GM19023 (cell line): ENCODE measurements at regions not wholly inside any gene's neighbourhood (a gene's known extent, or its start where the extent isn't known, plus 50 kb on each side); places are given as distances from the start of the nearest gene placed in this dataset.

Source experiments
- ATAC-seq: cut with Tn5 transposase; IDR thresholded peaks from one replicate; pipeline ENCODE4 v1.9.1; 2021; ENCODE audit warnings: mild to moderate bottlenecking, moderate library complexity; ENCODE audit not compliant: unreplicated experiment

DNA sequence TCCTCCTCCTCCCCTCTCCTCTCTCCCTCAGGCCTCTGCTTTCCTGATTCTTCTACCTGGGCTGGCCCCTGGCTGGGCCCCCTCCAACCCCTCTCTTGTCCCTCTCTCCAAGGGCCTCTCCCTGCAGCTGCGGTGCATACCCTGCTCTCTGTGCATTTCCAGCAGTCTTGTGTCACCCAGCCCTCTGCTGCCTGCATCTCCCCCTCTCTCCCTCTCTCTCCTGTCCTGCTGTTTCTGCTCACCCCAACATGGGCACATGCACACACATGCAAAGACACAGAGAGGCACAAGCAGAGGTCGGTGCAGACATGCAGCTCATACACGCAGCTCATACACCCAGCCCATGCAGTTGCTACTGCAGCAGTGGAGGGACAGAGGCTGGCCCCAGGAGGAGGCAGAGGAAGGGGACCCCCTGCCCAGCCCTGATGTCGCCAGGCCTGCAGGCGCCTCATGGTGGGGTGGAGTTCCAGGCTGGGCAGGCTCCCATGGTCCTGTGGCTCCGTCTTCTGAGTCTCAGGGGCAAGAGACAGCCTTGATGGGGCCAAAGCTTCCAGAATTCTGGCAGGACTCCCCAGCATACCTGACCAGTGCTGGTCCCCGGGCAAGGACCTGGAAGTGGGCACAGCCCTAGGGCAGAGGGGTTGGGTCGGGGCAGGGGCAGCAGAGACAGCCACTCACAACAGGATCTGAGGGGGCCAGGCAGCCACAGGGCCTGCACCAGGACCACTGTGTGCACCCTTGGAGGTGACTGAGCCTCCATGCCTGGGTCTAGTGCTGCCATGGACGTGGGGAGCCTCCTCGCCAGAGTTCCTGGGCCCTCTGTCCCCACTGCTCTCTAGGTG lies 216.9 kb downstream of the C9orf50 start:
- ATAC-seq = no peak

DNA sequence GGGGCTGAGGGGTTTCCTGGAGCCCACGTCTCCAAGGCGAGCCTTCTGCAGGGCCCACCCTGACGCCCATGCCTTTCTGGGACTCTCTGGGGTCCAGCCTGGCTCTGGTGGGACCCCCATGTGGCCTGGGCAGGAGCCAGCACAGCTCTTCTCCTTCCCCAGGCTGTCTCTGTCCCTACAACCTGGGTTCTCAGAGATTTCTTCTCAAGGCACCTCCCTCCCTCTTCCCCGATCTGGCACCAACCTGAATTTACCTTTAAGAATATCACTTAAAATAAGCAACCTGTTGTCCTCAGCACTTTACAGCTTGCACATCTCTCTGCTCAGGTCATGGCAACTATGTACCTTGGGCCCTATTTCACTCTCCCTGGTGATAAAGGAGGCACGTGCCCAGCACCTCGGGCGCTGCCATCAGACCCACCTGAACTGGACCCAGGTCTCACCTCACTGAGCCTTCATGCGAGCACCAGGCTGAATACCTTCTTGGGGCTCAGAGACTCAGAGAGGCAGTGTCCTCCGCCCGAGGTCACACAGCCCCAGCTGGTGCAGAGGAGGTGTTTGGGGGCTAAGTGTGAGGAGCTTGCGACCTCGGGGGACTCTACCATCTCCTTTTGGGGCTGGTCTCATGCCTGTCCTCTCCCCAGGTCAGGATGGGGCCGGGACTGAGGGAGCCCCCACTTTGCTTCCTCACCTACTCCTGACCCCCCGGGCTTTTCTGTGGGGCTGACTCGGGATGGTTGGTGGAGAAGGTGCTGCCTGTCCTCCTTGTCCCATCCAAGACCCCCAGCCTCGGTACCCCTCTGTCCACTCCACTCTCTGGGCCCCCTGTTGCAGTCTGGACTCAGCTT lies 217.7 kb downstream of the C9orf50 start:
- no peak for ATAC-seq

DNA sequence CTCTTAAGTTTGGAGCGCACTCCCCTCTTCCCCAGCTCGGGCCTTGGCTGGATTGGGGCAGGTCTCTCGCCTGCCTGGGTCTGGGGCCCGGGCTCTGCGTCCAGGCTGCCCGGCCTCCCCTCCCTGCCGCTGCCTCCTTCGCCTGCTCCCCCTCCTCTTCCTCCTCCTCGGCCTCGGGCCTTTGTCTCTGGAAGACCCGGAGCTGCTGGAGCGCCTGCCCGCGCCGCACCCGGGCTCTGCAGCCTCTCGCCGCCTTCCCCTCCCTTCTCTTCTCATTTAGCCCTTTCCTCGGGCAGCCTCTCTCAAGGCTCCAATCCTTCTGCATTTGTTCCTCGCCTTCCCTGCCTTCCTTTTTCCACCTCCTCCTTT lies 218.5 kb downstream of the C9orf50 start:
- ATAC-seq = no peak

DNA sequence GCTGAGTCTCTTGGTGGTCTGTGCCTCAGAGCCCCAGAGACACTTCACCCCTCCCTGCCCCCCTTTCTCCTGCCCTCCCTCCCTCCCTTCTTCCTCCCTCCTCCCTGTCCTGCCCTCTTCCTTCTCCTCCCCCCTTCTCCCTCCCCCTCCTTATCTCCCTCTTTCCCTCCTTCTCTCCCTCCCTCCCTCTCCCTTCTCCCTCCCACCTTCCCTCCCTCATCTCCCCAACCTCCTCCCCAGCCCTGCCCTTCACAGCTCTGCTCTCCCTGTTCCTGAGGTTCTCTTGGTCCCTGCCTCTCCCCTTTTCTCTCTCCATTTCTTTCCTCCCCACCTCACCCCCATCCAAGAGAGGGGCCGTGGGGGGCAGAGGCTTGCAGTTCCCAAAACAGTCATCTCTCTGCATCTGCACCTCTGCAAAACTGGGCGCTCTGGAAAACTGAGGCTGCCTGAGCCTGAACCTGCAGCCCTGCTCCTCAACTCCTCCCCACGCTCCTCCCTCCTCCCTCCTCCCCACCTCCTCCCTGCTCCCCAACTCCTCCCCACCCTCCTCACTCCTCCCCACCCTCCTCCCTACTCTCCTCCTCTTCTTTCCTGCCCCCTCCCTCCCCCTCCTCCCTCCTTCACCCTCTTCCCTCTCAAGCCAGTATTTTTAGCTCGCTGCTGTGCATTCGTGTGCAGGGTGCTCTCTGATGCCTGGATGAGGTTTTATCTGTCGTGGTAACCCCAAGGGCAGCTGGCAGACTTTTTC lies 219.1 kb downstream of the C9orf50 start:
- no peak for ATAC-seq

DNA sequence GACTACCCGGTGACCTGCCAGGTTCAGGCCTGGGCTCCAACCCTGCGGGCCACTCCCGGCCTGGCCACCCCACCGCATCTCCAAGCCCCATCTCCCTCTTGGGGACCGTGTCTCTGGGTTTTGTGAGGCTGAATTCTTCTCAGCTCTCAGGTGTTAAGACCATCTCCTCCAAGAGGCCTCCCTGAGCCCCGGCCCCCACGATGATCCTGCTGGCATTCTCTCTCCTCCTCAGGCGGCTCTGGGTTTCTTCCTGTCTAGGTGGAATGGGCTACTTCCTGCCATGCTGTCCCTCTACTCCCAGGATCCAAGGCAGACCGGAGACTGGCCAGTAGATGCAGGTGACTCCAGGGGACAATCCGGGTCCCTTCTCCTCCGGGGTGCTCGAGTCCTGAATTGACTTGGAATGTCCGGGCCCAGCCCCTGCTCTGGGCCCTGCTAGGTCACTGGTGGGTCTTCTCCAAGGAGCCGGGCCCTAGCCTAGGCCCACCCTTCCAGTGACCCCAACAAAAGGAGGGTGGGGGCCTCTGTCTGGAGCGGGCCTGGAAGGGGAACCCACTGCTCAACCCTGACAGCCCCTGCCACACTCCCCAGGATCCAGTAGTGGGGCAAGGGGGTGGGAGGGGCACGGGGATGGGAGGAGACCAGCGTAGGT lies 219.8 kb downstream of the C9orf50 start:
- no peak for ATAC-seq

DNA sequence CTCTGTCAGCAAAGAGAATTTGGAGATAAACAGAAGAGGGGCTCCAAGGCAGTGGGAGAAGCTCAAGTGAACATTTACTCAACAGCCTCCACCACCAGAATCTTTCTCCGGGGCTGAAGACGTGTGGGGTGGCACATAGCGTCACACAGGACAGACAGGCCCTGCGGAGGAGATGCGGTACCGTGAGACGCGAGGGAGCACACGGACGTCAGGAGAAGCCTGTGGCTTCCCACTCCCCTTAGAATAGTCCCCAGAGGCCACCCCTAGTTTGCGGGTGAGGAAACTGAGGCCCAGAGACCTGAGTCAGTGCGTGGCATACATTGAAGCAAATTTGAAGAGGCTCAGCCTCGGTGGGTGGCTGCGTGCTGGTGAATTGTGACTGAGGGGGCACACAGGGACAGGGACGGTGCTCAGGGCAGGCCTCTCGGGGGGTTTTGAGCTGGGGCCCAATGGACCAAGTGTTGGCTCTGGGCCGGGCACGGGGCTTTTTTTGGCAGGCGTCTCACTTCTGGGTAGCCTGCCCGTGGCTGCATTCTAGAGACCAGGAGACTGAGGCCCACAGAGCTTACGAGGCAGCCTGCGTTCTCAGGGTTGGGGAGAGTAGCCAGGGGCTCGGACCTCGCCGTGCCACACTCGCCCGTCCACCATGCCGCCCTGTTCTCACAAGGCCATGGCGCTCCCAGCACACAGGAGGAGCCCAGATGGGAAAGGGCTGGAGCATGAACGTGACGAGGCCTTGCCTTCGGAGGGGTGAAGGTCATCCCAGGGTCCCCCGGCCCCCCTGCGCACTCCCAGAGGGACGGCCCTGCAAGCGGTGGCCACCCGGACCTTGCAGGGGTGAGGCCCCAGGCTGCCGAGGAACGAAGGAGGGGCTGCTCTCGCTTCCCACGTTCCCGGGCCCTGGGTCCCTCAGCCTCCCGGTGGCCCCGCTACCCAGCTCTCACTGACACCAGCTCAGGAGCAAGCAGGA lies 220.6 kb downstream of the C9orf50 start:
- no peak for ATAC-seq

DNA sequence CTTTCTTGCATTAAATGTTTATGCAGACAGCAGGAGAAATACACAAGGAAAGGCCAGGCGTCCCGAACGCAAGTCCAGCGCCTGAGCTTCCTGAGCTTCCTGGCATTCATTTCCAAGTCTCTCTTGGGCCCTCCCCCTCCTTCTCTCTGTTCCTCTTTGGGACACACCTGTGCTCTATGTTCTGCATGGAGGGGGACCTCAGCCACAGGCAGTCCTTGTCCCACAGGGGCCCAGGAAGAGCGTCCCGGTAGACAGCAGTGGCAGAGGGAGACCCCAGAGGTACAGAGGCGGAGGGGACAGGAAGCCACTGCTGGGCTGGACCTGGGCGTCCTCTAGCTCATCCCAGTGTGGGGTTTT lies 221.3 kb downstream of the C9orf50 start:
- ATAC-seq = no peak

DNA sequence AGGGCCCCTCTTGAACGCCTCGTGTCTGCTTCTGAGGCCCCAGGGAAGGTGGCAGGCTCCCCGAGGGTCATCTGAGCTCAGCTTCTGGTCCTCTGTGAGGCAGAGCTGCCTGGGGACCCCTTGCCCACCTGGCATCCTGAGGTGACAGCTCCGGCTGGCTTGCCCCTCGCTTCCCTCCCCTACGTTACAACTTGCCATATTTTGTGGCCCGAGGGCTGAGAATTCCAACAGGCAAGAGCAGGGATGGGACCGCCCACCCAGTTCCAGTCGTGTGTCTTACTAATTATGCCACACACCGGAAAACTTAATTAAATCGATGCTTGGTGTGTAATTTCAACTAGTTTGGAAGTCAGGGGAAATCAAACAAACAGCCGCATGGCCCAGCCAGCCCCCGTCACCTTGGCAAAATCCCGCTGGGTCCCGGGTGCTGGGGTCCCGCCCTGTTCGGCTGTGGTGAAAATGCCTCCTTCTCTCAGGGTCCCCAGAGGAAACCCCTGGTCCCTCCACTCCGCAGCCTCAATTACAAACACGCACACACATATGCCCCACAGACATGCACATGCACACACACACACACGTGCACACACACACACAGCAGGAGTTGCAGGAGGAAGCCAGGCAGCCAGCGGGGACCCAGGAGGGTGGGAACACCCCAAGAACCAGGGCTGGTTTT lies 221.0 kb upstream of the IER5L start:
- ATAC-seq = no peak

DNA sequence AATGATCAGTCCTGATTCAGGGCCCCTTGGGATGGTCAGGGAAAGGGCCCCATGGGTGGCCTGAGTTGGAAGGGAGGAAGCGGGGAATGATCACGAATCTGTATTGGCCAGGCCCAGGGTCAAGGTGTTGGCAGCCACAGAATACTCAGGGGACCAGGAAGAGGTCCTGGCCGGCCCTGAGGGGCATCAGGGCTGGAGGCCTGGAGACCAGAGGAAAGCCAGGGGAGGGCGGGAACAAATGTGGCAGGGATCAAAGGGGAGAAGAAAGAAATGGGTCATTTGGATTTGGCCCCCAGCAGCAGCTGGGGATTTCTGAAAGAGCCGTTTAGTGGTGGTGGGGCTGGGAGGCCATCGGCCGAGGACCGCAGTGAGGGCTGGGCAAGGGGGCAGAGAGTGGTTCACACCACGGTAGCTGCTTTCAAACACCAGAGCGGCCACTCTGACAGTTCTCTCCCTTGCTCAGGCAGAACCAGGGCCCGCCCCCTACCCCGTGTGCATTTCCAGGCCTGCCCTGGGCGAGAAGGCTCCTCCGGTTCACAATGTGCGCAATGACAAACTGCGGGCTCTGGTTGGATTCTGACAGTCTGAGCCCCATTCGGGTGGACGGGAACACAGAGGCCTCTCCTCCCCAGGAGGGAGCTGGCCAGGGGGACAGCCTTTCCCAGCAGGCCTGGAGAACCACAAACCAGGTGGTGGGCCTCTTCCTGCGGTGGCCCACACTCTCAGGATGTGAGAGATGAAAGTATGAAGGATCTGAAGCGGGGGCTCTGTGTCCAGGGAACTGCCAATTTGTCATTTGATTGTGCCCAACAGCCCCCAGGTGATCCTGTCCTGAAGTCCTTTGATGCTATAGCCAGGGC lies 220.3 kb upstream of the IER5L start:
- no peak for ATAC-seq

DNA sequence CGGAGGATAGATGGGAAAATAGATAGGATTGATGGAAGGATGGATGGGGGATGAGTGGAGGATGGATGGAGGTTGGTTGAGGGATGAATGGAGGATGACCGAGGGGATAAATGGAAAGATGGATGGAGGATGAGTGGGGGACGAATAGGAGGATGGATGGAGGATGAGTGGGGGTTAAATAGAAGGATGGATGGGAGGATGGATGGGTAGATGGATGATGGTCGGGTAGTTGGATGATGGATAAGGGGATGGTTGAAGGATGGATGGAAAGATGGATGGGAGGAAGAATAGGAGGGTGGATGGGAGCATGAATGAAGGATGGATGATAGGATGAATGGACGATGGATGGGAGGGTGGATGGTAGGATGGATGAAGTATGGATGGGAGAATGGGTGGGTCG lies 219.3 kb upstream of the IER5L start:
- ATAC-seq = no peak

DNA sequence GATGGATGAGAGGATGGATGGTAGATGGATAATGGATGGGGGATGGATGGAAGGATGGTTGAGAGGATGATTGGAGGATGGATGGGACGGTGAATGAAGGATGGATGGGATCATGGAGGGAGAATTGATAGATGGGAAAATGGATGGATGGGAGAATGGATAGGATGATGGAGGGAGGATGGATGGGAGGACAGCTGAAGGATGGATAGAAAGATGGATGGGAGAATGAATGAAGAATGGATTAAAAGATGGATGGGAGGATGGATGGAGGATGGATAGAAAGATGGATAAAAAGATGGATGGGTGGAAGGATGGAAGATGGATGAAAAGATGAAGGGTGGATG lies 218.3 kb upstream of the IER5L start:
- ATAC-seq = no peak

DNA sequence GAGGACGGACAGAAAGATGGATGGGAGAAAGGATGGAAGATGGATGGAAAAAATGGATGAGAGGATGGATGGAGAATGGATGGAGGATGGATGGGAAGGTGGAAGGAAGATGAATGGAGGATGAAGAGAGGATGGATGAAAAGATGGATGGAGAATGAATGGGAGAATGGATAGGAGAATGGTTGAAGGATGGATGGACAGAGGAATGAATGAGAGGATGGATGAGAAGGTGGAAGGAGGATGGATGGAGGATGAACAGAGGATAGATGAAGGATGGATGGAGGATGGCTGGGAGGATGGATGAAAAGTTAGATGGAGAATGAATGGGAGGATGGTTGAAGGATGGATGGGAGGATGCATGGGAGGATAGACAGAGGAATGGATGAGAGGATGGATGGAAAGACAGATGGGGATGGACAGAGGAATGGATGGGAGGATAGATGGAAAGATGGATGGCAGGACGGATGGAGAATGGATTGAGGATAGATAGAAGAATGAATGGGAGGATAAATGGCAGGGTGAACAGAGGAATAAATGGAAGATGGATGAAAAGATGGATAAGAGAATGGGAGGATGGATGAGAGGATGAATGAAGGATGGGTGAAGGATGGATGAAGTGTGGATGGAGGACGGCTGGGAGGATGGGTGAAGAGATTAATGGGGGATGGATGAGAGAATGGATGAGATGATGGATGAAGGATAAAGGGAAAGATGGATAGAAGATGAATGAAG lies 217.7 kb upstream of the IER5L start:
- ATAC-seq = no peak

DNA sequence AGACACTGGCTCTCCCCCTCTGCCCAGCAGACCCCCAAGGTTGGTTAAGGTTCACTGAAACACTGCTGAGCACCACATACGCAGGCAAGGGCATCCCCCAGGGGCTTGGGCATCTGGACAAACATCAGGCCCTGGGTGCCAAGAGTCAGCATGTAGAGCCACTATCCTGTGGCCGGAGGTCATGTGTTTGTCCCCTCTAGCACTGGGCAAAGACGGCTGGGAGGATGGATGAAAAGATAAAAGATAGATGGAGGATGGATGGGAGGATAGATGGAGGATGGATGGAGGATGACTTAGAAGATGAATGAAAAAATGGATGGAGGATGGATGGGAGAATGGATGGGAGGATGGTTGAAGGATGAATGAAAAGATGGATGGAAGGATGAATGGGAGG lies 216.8 kb upstream of the IER5L start:
- no peak for ATAC-seq

DNA sequence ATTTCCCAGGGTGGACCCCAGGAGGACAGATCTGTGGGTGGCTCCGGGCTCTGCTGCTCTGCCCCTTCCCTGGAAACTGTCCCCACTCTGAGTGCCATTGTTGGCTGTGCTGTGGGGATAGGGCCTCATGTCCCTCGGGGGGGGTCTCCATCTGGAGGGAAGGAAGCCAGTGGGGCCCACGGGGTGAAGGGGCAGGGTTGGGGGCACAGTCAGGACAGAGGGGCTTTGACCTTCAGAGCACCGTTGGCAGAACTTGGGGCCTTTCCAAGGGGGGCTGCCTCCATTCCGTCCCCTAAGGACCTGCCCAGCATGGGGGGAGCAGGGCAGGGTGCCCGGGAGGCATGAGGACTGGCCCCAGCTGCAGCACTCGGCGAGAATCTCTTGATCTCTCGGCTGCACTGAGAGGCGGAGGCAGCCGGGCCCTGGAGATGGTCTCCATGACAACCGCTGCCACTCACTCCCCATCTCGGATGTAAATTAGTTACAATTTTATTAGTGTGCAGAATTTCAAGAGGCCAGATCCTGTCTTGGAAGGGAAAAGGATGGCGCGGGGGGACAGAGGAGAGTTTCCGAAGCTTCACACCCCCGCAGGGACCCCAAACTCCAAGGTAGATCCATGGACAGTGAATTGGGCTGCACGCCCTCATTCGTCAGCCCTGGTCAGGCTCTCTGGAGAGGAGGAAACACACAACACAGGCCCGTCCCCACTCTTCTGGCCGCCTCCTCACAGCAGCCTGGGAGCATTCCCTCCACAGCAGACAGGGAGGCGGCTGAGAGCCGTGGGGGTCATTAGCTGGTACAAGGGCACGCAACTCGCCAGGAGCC lies 216.2 kb upstream of the IER5L start:
- no peak for ATAC-seq

DNA sequence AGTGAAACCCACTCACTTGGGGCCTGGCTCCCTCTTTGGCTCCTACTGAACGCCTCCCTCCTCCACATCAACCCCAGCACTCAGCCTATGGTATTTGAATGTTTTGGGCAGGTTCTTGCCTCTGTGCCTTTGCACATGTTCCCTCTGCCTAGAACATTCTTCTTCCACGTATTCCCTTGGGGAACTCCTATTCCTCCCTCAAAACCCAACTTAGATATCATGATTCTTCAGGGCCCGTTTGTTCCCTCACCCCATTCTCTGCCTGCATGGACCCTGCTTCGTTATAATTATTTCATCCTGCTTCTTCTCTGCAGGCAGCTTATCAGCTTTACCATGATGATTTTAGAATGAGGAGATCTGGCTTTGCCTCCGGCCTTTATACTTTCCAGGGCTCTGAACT lies 215.0 kb upstream of the IER5L start:
- no peak for ATAC-seq

DNA sequence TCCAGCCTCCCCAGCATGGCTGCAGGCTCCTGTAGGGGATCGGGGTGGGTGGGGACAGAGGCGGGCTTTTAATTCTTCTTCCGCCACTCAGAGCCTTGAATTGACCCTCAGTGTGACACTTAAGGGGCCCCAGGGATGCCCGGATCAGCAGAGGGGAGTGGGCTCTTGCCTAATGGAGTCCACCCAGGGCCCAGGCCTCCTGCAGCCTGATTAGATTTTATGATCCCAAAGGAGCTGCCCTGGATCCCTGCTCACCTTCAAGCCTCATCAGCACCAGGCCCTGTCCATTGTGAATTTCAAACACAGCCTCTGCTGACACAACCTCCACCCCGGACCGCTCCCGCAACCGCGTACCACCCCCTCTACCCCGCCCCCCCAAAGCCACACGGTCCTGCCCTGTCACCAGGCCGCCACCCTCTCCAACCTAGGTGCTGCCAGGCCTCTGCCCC lies 214.1 kb upstream of the IER5L start:
- ATAC-seq = no peak

DNA sequence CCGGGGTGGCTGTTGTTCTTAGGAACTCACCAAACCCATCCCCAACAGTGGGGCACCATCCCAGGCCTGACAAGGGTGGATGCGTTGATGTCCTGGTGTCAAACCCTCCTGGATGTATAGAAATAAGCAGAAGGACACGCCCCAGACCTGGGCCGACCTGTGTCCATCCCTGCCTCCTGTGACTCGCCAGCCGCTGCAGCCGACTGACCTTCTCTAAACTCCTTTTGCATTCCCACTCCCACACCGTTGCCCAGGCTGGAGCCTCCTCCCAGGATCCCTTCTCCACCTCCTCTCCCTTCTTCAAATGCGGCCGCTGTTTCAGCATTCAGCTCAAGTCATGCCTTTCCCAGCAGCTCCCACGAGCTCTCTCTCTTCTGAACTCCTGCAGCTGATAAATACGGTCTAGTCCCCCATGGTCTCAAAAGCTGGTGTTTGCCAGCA lies 213.2 kb upstream of the IER5L start:
- no peak for ATAC-seq
